CD4-positive, alpha-beta T cell treated with Interferon alpha-2 for 1 hour (primary cell): ENCODE measurements at regions not wholly inside any gene's neighbourhood (a gene's known extent, or its start where the extent isn't known, plus 50 kb on each side); places are given as distances from the start of the nearest gene placed in this dataset.
"Not testable (repeated sequence)": the region's sequence is repeated elsewhere in the genome, so short reads cannot be mapped to it uniquely, and the experiment has no call there.

ENCODE experiments used
- DNase-seq, 2 donors: peaks; one replicate each; pipeline ENCODE4 v3.0.0-alpha.2; 2020 to 2022

DNA sequence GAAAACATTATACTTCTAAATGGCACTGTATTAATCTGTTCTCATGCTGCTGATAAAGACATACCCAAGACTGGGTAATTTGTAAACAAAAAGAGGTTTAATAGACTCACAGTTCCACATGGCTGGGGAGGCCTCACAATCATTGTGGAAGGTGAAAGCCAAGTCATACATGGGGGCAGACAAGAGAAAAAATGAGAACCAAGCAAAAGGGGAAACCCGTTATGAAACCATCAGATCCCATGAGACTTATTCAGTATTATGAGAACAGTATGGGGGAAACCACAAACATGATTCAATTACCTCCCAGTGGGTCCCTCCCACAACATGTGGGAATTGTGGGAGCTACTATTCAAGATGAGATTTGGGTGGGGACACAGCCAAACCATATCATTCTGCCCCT, 408.3 kb downstream of the BMP2 start:
- not testable (repeated sequence) for DNase-seq

- no peak for DNase-seq
Measured at GRCh38 chr20:7178004-7178403, 410.5 kb downstream of the BMP2 start.

DNA sequence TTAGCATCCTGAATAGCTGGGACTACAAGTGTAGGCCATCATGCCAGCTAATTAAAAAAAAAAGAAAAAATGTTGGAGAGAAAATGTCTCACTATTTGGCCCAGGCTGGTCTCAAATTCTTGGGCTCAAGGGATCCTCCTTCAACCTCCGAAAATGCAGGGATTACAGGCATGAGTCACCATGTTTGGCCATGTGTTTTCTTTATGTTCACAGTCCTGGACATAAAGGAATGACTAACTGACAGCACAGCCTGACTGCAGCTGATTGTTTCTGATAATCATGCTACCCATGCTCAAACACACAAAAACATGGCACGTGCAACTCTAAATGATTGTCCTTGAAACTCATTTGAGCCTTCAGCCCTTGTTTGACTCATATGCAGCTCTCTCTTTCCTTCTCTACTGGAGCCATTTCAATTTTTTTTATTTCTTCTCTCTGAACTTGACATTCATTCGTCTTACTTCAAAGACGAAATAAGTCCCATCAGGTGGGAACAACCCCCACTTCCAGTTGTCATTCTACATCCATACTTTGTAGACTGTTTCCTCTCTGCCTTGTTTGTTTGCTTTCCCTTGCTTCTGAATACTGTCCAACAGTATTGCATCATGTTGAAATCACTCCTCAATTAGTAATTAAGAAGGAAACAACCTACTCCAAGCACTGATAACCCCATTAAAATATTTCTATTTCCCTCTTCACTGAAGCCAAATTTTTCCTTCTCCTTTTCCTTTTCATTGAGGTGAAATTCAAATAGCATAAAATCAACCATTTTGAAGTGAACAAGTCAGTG, 413.0 kb downstream of the BMP2 start:
- no peak for DNase-seq

GRCh38 chr20:7189231-7189630, 421.7 kb downstream of the BMP2 start:
- no peak for DNase-seq

GRCh38 chr20:7193681-7194080, 426.2 kb downstream of the BMP2 start:
- no peak for DNase-seq

GRCh38 chr20:7195704-7196103, 428.2 kb downstream of the BMP2 start:
- no peak for DNase-seq

GRCh38 chr20:7196481-7196880, 429.0 kb downstream of the BMP2 start:
- DNase-seq: no peak

GRCh38 chr20:7199861-7200260, 432.4 kb downstream of the BMP2 start:
- no peak for DNase-seq

- no peak for DNase-seq
Measured at GRCh38 chr20:7207186-7207798, 439.8 kb downstream of the BMP2 start.

DNA sequence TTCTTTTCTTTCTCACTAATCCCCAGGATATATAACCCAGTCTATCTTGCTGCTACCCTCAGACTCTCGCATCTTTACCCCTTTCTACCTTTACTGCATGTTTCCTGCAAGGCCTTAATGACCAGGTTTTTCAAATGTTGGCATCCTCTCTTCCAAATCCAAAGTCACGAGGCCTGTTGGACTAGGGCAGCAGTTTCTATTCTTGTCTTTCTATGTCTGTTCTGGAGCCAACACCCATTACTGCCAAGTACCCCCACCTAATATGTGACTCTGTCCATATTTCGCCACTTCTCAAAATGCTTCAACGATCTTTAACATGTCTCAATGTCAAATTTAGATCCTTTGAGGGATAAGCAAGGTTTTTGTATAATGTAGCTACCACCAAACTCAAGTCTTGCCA, 443.4 kb downstream of the BMP2 start:
- DNase-seq: no peak

DNA sequence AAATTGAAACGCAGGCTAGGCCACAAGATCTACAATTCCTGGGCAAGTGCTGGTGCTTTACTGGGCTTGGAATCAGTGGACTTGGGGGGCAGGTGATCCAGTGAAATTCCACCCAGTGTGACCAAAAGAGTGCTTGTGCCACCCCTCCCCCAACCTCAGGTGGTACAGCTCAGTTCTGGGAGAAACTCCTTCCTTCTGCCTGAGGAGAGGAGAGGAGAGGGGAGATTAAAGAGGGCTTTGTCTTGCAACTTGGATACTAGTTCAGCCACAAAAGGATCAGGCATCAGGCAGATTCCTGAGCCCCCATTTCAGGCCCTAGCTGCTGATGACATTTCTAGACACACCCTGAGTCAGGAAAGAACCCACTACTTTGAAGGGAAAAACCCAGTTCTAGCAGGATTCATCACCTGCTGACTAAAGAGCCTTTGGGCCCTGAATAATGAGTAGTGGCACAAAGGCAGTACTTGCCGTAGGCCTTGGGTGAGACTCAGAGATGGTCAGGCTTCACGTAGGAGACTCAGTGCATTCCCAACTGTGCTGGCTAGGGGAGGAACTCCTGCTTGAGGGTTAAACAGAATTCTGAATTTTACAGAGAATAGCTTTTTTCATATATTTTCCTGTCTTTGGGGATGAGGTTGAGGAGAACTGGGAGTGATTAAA, 446.7 kb downstream of the BMP2 start:
- DNase-seq: no peak

GRCh38 chr20:7217606-7218005, 450.1 kb downstream of the BMP2 start:
- no peak for DNase-seq

- DNase-seq: no peak
Measured at GRCh38 chr20:7220755-7221154, 453.3 kb downstream of the BMP2 start.

GRCh38 chr20:7226156-7226555, 458.7 kb downstream of the BMP2 start:
- DNase-seq: no peak

- DNase-seq: no peak
Measured at GRCh38 chr20:7231303-7231702, 463.8 kb downstream of the BMP2 start.

- no peak for DNase-seq
Measured at GRCh38 chr20:7232796-7233195, 465.3 kb downstream of the BMP2 start.

DNA sequence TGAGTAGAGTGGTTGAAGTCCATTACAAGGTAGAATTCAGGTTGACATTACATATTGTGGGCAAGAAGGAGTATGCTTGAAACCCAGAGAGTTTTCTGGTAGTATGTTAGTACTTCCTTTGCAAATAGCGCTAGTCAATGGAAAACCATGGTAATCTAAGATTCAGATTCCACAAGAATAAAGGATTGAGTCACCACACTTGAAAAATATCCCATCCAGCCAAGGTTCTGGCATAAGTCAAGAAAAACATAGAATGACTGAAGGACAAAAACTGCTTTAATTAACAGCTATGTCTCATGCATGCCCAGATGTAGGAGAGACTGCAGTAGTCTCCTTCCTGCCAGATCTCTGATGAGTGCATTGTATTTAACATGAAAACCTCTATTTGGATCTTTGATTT, 469.8 kb downstream of the BMP2 start:
- no peak for DNase-seq

GRCh38 chr20:7240490-7240889, 473.0 kb downstream of the BMP2 start:
- DNase-seq: no peak

DNA sequence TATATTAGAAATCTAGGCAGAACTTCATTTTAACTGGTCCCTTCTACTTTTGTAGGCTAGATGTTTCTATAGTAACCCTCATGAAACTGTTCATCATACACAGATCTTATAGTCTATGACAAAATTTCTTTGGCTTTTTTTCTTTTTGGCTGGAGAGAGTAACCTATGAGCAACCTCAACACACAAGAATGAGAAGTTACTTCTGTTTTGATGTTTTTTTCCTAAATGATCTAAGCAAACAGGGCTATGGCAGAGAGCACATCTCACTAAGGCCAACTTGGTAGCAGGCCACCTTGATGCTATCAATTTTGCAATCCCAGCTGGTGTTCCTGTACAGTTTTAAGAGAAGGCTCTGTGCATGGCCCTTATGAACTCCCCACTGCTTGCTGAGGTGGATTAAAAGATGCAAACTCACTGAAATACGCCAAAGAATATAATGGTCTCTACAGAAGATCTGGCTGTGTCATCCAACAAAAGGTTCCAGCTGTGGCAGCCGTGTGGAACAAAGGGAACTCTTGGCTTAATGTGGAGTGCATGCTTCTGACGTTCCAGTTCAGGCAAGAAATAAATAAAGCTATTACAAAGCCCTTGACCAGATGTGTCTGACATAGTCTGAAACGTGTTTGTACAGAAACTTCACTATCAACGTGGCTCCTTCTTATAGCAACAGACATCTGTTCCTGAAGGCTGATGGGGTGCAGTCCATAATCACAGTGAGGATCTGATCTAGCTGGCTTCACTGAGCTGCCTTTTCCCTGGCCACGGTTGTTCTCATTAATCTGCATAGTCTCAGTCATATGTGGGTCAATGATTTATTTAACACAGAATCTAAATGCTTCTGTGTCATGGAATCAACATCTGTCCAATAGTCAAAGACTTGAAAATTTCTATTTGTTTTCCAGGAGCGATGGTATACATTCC, 481.1 kb downstream of the BMP2 start:
- no peak for DNase-seq

- DNase-seq: no peak
Measured at GRCh38 chr20:7250337-7250736, 482.9 kb downstream of the BMP2 start.

DNA sequence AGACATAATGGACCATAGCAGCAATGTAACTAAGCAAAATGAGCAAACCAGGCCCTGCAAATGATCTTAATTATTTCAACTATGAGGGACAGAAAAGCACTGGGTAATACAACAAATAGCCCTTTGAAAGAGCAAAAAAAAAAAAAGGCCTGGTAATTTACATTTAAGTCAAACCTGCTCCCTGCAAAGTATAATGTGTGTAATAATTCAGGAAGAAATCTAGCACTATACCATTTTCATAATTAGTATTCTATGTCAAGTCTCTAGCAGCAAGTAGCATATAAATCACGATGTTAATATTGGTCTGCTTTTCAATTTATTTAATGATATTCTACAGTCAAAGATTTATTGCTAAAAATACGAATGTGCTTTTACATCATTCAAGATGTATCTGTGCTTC, 489.6 kb downstream of the BMP2 start:
- DNase-seq: no peak

- no peak for DNase-seq
Measured at GRCh38 chr20:7257692-7258466, 490.4 kb downstream of the BMP2 start.
